HG03095 (cell line): ENCODE measurements at regions not wholly inside any gene's neighbourhood (a gene's known extent, or its start where the extent isn't known, plus 50 kb on each side); places are given as distances from the start of the nearest gene placed in this dataset.
A peak's percentile ranks its signal among the peaks of the same experiment; 100 is the strongest.

ENCODE experiments used
- ATAC-seq: cut with Tn5 transposase; IDR thresholded peaks from one replicate; pipeline ENCODE4 v1.9.1; 2021; ENCODE audit warnings: moderate library complexity; ENCODE audit not compliant: unreplicated experiment

GRCh38 chr12:27907766-27908165 is 64.8 kb downstream of the PTHLH start:
- no peak for ATAC-seq

GRCh38 chr12:27906658-27907473 is 65.7 kb downstream of the PTHLH start:
- no peak for ATAC-seq

GRCh38 chr12:27906127-27906500 is 66.4 kb downstream of the PTHLH start:
- no peak for ATAC-seq

GRCh38 chr12:27905285-27906126 is 67.0 kb downstream of the PTHLH start:
- no peak for ATAC-seq

- ATAC-seq: no peak
Measured at GRCh38 chr12:27902651-27903050, 69.9 kb downstream of the PTHLH start.

- no peak for ATAC-seq
Measured at GRCh38 chr12:27901959-27902358, 70.6 kb downstream of the PTHLH start.

- peak; percentile 67 for ATAC-seq
Measured at GRCh38 chr12:27900920-27901879, 71.3 kb downstream of the PTHLH start.

GRCh38 chr12:27899151-27899661 is 73.3 kb downstream of the PTHLH start:
- no peak for ATAC-seq

GRCh38 chr12:27898022-27898421 is 74.5 kb downstream of the PTHLH start:
- ATAC-seq: no peak

- ATAC-seq: peak; percentile 50
Measured at GRCh38 chr12:27896419-27896990, 76.0 kb downstream of the PTHLH start.

GRCh38 chr12:27894309-27894708 is 78.2 kb downstream of the PTHLH start:
- no peak for ATAC-seq

GRCh38 chr12:27879708-27880107 is 92.8 kb downstream of the PTHLH start:
- no peak for ATAC-seq

- no peak for ATAC-seq
Measured at GRCh38 chr12:27875677-27876076, 95.6 kb upstream of the MANSC4 start.

- ATAC-seq: no peak
Measured at GRCh38 chr12:27873010-27873409, 93.0 kb upstream of the MANSC4 start.

- no peak for ATAC-seq
Measured at GRCh38 chr12:27871946-27872345, 91.9 kb upstream of the MANSC4 start.

GRCh38 chr12:27870939-27871338 is 90.9 kb upstream of the MANSC4 start:
- ATAC-seq: no peak

GRCh38 chr12:27869567-27869966 is 89.5 kb upstream of the MANSC4 start:
- ATAC-seq: no peak

- ATAC-seq: no peak
Measured at GRCh38 chr12:27868139-27868538, 88.1 kb upstream of the MANSC4 start.

- ATAC-seq: no peak
Measured at GRCh38 chr12:27866373-27867101, 86.5 kb upstream of the MANSC4 start.

- ATAC-seq: no peak
Measured at GRCh38 chr12:27865421-27865820, 85.4 kb upstream of the MANSC4 start.
